GM12873 (cell line): ENCODE measurements at regions not wholly inside any gene's neighbourhood (a gene's known extent, or its start where the extent isn't known, plus 50 kb on each side); places are given as distances from the start of the nearest gene placed in this dataset.

Experiments used
- TF ChIP-seq, protein P1 (sequence below): IDR thresholded peaks from 2 replicates; pipeline ENCODE4 v1.5.1; 2012; ENCODE audit warnings: low read depth, mild to moderate bottlenecking, moderate library complexity, low read length, control low read depth; ENCODE audit not compliant: insufficient read depth; ENCODE audit errors: missing control alignments

DNA sequence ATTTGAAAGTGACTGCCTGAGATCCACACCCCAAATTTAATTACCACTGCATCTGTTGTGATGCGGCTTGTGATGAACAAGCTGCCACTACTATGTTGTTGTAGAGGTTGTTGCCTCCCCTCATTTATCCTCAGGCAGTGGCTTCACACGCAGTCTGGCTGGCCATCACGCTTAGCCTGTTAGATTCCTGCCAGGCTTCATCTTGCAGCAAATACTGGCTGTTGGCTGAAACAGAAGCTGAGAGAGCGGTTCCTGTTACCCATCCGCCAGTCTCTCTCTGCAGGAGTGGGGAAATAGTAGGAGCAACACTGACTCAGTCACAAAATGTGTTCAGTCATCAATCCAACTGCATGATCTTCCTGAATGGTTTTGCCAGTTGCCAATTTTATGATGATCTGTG is 934.4 kb downstream of the FLRT2 start:
- TF ChIP-seq, protein P1, sequence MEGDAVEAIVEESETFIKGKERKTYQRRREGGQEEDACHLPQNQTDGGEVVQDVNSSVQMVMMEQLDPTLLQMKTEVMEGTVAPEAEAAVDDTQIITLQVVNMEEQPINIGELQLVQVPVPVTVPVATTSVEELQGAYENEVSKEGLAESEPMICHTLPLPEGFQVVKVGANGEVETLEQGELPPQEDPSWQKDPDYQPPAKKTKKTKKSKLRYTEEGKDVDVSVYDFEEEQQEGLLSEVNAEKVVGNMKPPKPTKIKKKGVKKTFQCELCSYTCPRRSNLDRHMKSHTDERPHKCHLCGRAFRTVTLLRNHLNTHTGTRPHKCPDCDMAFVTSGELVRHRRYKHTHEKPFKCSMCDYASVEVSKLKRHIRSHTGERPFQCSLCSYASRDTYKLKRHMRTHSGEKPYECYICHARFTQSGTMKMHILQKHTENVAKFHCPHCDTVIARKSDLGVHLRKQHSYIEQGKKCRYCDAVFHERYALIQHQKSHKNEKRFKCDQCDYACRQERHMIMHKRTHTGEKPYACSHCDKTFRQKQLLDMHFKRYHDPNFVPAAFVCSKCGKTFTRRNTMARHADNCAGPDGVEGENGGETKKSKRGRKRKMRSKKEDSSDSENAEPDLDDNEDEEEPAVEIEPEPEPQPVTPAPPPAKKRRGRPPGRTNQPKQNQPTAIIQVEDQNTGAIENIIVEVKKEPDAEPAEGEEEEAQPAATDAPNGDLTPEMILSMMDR = no peak

GRCh38 chr14:86462193-86462753 is 932.3 kb downstream of the FLRT2 start:
- TF ChIP-seq, protein P1 = peak; percentile 36

DNA sequence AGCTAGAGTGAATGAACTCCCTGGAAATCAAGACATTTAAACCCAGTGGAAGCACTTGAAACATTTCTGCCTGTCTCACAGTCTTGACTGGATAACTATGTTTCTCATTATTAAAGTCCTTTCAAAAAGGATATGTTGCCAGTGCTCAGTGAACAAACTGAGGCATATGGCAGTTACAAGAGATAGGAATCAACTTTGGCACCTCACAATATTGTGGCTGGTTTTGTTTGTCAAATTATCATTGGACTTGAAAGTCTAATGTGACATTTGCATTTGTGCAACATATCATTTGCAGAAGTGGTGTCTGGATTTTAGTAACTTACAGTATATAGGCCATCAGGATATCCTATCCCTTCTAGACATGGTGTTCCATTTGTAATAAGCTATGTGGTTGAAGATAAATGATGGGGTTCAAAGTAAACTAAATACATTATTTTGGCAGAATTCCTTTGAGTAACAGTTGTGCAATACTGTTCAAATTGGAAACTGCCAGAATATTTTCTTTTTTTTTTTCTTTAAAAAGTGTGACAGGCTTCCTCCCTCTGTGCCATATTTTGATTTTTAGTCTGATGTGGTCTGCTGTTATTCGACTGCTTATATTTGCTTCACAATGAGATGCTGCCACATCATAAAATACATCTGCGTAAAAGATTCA is 927.7 kb downstream of the FLRT2 start:
- TF ChIP-seq, protein P1 = no peak

DNA sequence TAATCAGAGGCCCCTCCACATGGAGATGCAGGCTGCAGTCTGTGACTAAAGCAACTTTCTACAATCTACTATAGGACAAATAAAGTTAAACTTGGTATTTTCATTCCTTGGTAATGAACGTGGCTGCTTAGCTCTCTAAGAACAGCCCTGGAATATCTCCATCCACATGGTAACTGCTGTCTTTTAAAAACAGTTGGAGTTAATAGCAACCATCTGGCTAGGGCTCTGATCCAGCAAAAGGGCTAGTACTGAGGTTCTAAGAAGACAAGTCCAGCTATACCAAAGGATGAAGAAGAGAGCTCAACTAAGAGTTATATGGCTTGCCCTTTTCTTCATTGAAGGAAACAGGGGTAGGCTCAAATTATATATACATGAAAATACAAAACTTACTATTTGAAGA is 920.1 kb downstream of the FLRT2 start:
- TF ChIP-seq, protein P1 = no peak

GRCh38 chr14:86442135-86442534 is 912.2 kb downstream of the FLRT2 start:
- TF ChIP-seq, protein P1 = no peak

GRCh38 chr14:86430853-86431252 is 900.9 kb downstream of the FLRT2 start:
- TF ChIP-seq, protein P1 = no peak

DNA sequence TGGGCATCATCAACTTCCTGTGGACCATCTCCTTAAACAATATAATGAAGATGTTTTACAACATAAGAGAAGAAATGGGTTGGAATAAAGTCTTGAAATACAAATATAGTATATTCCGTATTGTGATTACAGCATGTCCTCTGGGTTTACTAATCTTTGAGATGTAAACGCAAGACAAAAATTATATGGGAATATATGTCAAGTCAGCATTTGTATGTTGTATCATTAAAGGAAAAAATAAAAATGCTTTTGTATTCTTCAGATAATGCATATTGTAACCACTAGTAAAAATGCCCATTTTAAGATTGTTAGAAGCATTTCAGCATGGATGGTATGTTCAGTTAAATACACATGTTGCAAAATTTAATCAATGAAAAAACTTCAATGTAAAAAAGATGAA is 893.3 kb downstream of the FLRT2 start:
- TF ChIP-seq, protein P1 = no peak

- TF ChIP-seq, protein P1 = no peak
These were observed 890.2 kb downstream of the FLRT2 start for GRCh38 chr14:86420131-86420530.
